ENCODE measurements at regions not wholly inside any gene's neighbourhood (a gene's known extent, or its start where the extent isn't known, plus 50 kb on each side); places are given as distances from the start of the nearest gene placed in this dataset.

DNA sequence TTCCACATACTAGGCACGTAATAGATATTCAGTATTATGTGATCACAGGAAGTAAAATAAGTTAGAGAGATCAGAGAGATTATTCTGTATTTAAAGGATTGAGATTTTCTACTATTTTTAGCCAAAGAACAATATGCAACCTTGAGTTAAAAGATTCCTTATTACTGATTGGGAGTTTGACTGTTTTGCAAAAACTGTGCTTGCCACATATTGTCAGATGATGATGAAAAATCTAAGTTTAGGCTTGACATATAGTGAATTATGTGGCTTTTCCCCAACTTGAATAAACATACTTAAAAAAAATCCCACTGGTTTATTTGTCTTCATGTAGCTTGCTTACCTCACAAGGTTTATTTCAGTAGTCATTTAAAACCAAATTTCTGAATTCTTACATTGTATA, 194.4 kb downstream of the KCNRG start:
- TF ChIP-seq, protein P1, sequence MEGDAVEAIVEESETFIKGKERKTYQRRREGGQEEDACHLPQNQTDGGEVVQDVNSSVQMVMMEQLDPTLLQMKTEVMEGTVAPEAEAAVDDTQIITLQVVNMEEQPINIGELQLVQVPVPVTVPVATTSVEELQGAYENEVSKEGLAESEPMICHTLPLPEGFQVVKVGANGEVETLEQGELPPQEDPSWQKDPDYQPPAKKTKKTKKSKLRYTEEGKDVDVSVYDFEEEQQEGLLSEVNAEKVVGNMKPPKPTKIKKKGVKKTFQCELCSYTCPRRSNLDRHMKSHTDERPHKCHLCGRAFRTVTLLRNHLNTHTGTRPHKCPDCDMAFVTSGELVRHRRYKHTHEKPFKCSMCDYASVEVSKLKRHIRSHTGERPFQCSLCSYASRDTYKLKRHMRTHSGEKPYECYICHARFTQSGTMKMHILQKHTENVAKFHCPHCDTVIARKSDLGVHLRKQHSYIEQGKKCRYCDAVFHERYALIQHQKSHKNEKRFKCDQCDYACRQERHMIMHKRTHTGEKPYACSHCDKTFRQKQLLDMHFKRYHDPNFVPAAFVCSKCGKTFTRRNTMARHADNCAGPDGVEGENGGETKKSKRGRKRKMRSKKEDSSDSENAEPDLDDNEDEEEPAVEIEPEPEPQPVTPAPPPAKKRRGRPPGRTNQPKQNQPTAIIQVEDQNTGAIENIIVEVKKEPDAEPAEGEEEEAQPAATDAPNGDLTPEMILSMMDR (IDR thresholded peaks at IDR 0.05; ENCODE audit: insufficient read depth, low read depth, low read length), result no peak
- no peak for TF ChIP-seq EZH2 (IDR thresholded peaks at IDR 0.05; ENCODE audit: insufficient read depth, low read length)

All from astrocyte (in vitro differentiated cells and primary cell).